Activated CD4-positive, CD25-positive, alpha-beta regulatory T cell (primary cell): ENCODE measurements at regions not wholly inside any gene's neighbourhood (a gene's known extent, or its start where the extent isn't known, plus 50 kb on each side); places are given as distances from the start of the nearest gene placed in this dataset.

Experiments used
- DNase-seq, 4 experiments: peaks; one replicate each; lab custom pipeline; 2025; lab: John Stamatoyannopoulos, UW

DNA sequence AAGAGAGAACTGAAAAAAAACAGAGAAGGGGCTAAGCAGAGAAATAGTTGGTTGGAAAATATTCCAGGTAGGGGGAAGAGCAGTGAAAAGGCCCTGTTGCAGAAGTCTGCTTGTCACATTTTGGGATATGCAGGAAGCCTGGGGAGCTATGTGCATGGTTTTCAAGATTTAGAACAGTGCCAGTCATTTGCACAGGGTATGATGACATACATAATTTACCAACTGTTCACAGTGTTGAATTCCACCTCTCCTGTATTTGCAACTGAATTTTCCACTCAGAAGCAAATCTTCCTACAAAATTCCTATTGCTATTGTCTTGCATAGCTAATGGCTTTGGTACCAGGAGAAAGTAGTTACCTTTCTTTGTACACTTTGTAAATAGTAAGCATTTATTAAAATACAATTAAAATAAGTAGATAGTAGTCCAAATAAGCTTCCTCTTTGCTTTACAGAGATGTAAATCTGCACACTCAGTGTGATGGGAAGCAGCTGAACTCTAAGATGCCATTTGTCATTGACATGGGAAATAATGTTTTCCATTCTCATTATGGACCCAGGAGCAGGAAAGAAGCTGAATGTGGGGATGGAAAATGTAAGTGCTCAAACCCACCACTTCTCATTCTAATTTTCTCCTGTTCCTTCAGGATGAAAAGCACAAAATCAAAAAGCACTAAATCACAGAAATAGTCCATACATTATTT, 177.4 kb downstream of the BTG1 start:
- DNase-seq, result no peak

DNA sequence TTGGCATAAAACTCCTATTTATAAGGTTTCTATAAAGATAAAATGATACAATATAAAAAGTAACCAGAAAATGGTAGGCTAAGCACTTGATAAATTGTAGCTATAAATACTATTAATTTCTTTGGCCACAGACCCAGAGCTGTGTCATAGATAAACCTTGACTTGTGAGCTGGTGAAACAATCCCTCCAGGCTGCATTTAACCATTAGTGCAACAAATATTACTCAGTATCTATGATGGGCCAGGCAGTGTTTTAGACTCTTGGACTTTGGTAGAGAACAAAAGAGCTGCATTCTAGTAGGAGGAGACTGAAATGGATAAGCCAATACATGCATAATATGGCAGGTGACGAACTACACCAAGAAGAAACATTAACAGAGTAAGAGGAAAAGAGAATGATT, 178.1 kb downstream of the BTG1 start:
- DNase-seq, result no peak

DNA sequence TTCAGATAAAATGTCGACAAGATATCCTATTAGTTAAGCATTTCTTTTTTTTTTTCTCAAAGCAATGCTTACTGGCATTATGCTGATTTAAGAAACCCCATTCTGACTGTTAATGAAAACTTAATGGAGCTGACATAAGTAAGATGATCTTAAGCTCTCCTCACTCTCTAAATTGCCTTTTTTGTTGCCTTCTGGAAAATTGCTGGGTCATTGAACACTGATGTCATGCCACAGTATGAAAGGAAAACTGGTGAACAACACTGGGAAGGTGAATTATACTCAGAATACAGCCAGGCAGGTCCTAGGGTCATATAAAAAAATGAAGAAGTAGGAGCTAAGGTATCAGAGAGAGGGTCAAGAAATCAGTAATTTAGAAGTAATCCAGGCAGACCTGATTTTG, 179.9 kb downstream of the BTG1 start:
- DNase-seq, result no peak

DNA sequence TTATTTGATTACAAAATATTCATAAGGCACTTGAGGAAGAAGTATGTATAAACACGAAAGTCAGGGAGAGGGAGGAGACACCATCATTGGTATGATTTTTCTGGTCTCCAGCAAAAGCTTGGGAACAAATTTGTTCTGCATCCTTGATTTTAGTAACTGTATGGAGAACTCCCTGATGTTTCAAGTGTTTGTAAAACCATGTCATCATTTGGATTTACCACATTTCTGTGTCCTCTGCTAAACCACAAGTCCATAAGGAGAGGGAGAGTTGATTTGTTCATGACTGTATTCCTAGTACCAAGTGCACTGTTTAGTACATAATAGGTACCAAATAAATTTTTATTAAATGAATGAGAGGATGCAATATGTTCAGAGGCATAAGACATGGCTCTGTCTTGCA, 181.1 kb downstream of the BTG1 start:
- no peak for DNase-seq

DNA sequence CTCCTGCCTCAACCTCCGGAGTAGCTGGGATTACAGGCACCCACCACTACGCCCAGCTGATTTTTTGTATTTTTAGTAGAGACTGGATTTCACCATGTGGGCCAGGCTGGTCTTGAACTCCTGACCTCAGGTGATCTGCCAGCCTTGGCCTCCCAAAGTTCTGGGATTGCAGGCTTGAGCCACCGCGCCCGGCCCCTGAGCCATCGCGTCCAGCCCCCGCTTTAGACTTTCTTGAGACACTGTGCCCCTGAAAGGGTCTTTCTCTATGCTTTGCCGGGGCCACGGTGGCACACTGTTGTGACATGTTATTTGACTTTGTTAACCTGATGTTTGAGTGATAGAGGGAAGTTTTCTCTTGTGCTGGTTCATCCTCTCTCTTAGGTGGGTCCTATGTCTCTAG, 186.4 kb downstream of the BTG1 start:
- DNase-seq, result no peak

DNA sequence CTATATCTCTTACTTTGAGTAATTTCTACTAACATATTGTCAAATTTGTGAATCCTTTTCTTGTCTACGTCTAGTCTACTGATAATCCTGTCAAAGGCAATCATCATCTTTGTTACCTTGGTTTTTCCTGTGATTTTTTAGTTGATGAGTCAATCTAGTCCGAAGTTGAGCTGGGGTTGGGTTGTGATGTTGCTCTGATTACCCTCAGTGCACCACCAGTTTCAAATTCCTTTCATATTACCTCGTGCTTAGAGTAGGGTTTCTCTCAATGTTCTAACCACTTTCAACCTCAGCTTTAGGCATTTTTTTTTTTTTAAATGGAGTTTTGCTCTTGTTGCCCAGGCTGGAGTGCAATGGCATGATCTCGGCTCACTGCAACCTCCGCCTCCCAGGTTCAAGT, 186.8 kb downstream of the BTG1 start:
- no peak for DNase-seq

DNA sequence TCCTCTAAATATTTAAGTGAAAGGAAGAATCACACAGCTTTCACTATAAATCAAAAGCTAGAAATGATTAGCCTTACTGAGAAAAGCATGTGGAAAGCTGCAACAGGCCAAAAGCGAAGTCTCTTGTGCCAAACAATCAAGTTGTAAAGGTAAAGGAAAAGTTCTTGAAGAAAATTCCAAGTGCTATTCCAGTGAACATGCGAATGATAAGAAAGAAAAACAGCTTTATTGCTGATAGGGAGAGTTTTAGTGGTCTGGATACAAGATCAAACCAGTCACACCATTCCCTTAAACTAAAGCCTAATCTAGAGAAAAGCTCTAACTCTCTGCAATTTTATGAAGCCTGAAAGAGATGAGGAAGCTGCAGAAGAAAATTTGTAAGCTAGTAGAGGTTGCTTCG, 190.9 kb downstream of the BTG1 start:
- DNase-seq, result no peak

DNA sequence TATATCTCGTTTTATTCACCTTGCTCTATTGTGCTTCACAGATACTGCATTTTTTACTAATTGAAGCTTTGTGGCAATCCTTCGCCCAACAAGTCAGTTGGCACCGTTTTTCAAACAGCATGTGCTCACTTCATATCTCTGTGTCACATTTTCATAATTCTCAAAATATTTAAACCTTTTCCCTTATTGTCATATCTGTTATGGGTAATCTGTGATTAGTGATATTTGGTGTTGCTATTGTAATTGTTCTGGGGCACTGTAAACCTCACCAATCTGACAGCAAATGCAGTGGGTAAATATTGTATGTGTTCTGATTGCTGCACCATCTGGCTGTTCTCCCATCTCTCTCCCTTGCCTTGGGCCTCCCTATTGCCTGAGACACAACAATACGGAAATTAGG, 191.3 kb downstream of the BTG1 start:
- DNase-seq, result no peak

DNA sequence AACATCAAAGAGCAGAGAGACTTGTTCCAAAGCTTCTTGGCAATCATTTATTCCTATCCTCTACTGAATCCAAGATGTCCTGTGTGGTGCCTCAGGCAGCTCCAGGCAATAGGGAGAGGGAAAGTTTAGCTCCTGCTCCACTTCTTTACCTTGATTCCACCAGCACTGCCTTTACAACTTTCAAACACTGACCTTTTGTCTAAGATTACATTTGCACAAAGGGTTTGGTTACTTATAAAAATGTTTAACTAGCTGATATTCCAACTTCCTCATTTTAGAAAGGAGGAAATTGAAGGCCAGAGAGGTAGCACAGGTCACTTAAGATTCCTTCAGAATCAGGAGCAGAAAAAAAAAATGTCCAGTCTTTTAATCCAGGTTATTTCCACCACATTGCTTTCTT, 192.7 kb downstream of the BTG1 start:
- DNase-seq, result no peak

DNA sequence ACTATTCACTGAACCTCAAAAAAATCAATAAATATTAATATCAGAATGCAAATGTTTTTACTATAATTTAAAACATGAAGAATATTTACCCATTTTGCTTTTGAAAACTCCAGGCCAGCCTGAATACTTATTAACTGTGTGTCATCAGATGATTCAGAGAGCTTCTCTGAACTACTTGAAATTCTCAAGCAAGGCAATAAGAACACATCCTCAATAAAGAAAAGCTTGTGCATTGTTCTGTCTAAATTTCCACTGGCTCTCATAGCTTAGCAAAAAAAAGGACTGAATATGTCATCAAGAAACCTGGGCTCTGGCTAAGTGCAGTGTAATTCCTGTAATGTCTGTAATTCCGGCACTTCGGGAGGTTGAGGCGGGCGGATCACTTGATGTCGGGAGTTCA, 194.1 kb downstream of the BTG1 start:
- no peak for DNase-seq

DNA sequence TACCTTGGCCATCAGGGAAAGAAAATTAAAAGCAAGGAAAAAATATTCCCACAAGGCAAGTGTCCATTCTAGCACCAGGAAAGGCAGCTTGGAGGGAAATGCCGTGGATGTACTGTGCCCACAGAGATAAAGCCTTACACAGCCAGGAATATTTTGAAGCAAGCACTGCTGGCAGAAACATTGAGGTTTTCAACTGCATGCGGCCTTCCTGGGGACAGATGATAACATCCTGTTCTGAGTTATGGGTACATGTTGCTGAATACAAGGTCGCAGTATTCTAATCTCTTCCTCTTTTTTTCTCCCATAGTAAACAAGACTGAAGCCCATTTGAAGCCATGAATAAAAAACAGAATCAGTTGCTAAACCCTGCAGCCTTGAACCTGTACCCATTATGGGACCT, 197.1 kb downstream of the BTG1 start:
- DNase-seq, result no peak

DNA sequence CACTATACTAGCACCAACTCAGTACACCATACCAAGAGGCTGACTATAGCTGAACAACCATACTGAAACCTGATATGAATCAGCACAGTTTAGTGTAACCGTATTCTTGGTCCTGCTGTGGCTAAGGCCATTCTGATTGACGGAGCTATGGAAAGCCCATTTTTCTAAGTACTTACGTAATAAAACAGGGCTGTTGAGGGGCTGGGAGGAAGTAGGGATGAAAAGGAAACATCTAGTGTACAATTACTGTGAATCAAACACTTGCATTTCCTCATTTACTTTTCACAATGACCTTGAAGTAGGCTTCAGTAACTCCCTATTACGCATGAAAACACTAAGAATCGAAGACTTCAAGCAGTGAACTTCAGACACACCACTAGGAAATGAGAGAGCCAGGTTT, 198.2 kb downstream of the BTG1 start:
- no peak for DNase-seq

DNA sequence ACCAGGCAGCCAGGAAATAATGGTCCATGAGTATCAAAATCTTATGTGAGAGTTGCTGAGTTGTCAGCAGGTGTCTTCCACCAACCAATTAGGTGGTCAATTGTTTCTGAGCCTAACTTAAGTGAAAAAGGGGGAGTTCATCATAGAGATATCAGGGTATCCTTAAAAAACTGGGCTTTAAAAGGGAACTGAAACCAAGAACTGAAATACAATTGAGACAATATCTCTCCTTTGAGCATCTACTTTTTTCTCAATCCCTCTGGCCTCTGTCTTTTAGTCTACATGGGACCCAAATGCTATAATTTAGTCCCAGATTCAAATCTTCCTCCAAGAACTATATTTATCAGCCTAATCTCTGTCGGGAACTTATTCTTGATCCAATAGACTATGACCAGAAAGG, 201.0 kb downstream of the BTG1 start:
- DNase-seq, result no peak

DNA sequence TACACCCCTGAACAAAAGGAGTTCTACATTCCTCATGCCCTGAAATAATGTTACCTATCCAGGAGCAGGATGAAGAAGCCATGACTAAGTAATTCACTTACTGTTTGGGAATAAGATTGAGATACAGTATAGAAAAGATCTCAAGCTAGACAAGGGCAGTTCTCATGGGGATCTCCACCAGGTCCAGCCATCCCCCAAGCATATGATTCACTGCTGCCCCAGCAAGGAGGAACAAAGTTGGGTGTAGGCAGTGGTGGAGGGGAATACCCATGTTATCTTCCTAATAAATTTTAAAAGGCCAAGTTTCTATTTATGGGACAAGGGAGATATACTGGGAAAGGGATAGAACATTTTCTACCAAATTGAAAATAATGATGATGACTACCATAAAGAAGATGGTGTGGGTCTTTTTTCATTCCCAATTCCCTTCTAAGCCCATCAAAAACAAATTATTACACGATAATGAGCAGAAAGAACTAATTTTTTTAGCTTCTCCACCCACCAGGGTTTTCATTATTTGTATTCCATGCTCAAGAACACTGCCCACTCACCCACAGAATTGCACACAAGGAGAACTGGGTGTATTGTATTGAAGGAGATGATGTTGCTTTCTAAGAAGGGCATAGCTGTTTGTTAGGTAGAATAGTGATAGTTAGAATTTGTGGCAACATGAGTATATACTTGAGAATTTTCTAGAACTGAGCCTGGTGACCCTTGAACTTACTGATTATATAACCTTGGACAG, 204.6 kb downstream of the BTG1 start:
- DNase-seq, result no peak

DNA sequence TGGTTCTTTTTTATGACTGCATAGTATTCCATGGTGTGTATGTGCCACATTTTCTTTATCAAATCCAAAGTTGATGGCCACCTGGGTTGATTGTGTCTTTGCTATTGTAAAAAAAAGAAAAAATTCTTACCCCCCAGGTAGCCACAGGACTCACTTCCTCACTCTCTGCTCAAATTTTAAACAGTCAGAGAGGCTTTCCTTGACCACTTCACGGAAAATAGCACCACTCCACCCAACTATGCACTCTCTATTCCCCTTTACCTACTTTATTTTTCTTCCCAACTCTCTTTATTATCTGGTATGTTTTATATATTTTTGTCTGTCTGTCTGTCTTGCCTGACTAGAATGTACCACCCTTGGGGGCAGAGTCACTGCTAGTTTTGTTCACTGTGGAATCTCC, 205.3 kb downstream of the BTG1 start:
- DNase-seq, result no peak

DNA sequence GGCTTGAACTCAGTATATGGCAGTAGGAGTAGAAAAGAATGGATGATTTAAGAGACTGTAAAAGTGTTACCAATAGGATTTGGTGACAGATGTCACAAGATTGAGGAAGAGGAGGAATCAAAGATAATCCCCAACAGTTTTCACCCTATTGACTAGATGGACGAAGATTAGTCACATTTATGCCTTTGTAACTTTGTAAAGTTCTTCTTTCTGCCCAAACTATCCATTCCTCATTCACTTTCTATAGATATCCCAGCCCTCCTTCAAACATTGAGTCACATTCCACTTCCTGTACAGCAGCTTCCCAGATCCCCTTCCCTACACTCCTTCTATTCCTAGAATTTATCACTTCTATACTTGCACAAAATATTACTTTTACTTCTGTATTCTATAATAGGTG, 207.9 kb downstream of the BTG1 start:
- no peak for DNase-seq

DNA sequence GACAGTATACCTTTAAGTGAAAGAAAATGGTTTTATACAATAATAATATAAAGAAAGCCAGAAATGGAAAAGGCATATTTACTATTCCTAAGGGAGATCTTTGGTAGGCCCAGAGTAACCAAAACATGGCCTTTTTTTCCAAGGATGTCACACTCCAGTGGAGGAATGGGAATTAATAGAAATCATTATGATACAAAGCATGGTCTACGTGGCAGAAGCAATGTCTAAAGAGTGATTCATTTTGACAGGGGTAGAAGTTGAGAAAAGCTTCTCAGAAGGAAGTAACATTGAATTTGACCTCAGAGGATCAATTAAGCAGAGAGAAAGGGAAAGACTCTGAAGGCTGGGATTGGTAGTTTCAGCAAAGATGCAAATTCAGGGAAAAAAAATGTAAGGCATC, 208.6 kb downstream of the BTG1 start:
- DNase-seq, result no peak

DNA sequence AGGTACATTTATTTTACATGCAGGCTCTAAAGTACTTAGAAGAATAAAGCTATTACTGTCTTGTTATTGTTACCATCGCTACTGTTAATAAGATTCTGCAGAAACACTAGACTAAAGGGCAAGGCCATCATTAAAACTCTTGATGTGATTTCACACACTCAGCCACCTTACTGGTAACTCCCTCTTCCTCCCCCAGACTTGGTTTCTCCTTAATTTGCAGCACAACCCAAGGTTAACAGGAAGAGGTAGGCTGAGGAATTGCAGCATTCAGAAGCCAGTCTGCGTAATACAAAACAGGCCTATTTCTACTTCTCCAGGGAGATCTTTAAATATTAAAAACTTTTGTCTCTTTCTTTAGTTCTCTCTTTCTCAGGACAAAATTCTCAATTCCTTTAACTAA, 210.3 kb downstream of the BTG1 start:
- no peak for DNase-seq

DNA sequence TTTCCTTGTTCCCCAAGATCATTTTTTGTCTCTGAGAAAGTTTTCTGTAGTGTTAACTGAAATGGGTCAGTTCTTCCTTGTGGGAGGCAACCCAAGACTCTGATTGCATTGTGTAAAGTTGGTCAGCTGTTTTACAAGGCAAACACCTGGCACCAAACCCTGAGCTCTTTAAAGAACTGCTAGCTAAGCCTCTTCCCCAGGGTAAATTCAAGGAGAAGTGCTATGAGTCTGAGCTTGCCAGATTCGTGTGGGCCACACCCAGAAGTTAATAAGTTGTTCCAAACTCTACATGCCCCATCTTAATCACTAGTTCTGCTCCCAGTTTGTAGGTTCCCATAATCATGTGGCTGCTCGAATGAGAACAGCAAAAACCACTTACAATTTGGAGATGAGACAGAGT, 214.5 kb downstream of the BTG1 start:
- DNase-seq, result no peak

DNA sequence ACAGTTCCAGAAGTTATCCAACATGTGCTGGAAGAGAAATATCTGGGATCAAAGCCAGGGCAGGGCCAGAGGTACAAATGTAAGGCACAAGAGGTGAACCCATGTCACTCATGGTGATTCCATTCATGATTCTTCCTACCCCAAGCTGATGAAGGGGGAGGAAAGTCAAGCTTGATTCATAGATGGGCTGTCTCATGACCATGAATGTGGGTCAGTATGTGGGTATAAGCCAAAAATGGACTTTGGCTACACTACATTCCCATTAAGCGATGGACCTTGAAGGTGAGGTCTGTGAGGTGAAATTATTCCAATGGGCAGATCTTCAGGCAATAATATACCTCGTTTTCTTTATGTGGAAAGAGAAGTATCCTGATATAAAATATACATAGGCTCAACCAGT, 217.1 kb downstream of the BTG1 start:
- no peak for DNase-seq

DNA sequence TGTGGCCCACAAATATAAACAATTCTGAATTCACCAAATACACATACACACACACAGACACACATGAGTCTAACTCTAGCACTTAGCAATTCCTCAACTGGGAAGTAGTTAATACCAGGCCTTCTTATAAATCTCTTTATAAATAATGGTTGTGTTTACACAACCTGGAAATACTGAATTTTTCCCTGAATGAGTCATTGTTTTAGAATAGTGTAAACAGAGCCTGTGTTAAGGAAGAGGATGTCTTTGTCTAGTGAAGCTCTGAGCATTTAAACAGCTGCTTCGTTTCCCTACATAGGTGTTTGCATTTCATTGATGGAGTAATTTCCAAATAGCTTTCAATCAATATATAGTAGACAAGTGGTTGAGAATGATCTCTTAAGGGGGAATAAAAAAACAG, 218.8 kb downstream of the BTG1 start:
- DNase-seq, result no peak

DNA sequence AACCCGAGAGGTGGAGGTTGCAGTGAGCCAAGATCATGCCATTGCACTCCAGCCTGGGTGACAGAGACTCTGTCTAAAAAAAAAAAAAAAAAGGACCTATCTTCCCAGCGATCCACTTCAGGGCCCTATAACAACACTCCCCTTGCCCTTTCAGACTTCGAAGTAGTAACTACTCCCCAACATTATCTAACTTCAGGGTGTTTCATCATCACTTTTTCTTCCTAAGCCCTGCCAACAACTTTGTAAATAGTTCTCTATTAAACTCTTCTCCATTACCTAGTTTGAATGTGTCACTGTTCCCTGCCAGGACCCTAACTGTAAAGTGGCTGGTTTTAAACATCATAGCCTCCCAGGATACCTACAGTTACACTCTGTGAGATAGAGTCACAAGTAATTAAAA, 220.8 kb downstream of the BTG1 start:
- no peak for DNase-seq

DNA sequence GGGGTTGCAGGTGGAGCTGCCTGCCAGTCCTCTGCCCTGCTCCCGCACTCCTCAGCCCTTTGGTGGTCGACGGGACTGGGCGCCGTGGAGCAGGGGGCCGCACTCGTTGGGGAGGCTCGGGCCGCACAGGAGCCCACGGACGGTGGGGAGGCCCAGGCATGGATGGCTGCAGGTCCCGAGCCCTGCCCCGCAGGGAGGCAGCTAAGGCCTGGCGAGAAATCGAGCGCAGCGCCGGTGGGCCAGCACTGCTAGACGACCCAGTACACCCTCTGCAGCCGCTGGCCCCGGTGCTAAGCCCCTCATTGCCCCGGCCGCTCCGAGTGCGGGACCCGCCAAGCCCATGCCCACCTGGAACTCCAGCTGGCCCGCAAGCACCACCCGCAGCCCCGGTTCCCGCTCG, 221.8 kb downstream of the BTG1 start:
- no peak for DNase-seq

DNA sequence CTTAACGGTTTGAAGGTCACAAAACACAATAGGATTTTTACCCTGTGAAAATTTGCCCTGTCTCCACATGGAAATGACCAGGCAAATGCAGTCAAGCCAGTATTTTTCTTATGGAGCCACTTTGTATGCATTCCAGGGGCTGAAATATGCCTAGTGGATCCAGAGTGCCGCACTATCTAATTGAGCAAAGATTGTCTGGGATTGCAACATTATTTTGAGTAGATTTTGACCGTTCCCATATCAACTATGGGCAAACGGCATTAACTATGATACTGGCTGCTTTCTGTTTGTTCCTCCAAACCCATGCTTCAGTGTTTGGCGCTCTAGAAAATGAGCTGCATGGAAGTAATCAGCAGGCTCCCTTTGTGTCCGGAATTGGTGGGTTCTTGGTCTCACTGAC, 223.0 kb downstream of the BTG1 start:
- no peak for DNase-seq
